C4-2B (cell line): ENCODE measurements at regions not wholly inside any gene's neighbourhood (a gene's known extent, or its start where the extent isn't known, plus 50 kb on each side); places are given as distances from the start of the nearest gene placed in this dataset.

Experiments
- CTCF ChIP-seq: fragments of 450-650 bp; conservative IDR thresholded peaks from 2 replicates; pipeline ENCODE4 v1.5.1; 2017; ENCODE audit warnings: mild to moderate bottlenecking
- ZFX ChIP-seq: fragments of 450-650 bp; IDR thresholded peaks from 2 replicates; pipeline ENCODE4 v1.6.1; 2017

- TF ChIP-seq CTCF (no peak), ZFX (no peak)
Measured at GRCh38 chr16:87014112-87014511, 303.1 kb downstream of the C16orf95 start.
